K562 (cell line): ENCODE measurements at regions not wholly inside any gene's neighbourhood (a gene's known extent, or its start where the extent isn't known, plus 50 kb on each side); places are given as distances from the start of the nearest gene placed in this dataset.
A peak's percentile ranks its signal among the peaks of the same experiment; 100 is the strongest.

ENCODE experiments used
- ATAC-seq: fragments of 200-7000 bp; cut with Tn5 transposase; 3 replicates; pipeline ENCODE4 v1.9.1; 2020; ENCODE audit warnings: moderate library complexity
- BruUV-seq: library from RNA; stranded (reverse); fragments of 400-500 nt; replicated peaks from 2 replicates; lab custom pipeline; 2021; lab: Mats Ljungman, UMichigan
- CTCF ChIA-PET: fragments of 300-600 bp; formaldehyde crosslinking; extraction: SDS; loops from one replicate; lab custom pipeline; 2021; ENCODE audit warnings: low intra/inter-chr PET ratio; lab: Yijun Ruan, JAX
- POLR2A ChIA-PET: fragments of 300-600, 350-650 bp; sonication (Branson Sonifier 250); formaldehyde crosslinking; extraction: SDS; loops from one replicate; lab custom pipeline; 2021; ENCODE audit warnings: antibody characterized with exemption, inconsistent platforms; lab: Yijun Ruan, JAX
- DNase-seq, 4 experiments: peaks; one replicate each; pipeline versions ENCODE4 v3.0.0 to v3.0.0-alpha.2; 2011 to 2018; ENCODE audit warnings: low spot score in 3 of 4, mixed read lengths in 3 of 4; ENCODE audit errors: extremely low read depth in 1 of 4
- FAIRE-seq: peaks from 2 replicates; lab custom pipeline; 2011; peaks lifted over from hg19 to GRCh38; lab: Jason Lieb, UNC
- H2AFZ ChIP-seq: 2 replicates; pipeline ENCODE4 v1.6.0; 2011; ENCODE audit warnings: low read depth, low read length, control low read depth, inconsistent platforms
- H3K27ac ChIP-seq: fragments of 200-600 bp; 3 replicates; pipeline ENCODE4 v1.8.0; 2011; ENCODE audit warnings: low read depth, mild to moderate bottlenecking, control low read depth, inconsistent platforms, low read length, moderate library complexity, mixed read lengths; ENCODE audit errors: extremely low read depth
- H3K27me3 ChIP-seq, 2 experiments: fragments of 300-600 bp in 1 of 2; 2 replicates in 1 of 2; 3 replicates in 1 of 2; pipeline versions ENCODE4 v1.6.0 to v1.8.0; 2011; ENCODE audit warnings: inconsistent platforms in 2 of 2, low read length in 2 of 2, mild to moderate bottlenecking in 1 of 2, mixed read lengths in 1 of 2, moderate library complexity in 1 of 2; ENCODE audit not compliant: control insufficient read depth in 2 of 2, insufficient read depth in 2 of 2
- H3K36me3 ChIP-seq: fragments of 300-600 bp; 3 replicates; pipeline ENCODE4 v1.8.0; 2011; ENCODE audit warnings: mild to moderate bottlenecking, low read length, inconsistent platforms; ENCODE audit not compliant: control insufficient read depth, insufficient read depth
- H3K4me1 ChIP-seq, 2 experiments: fragments of 200-600 bp in 1 of 2; replicated peaks in 1 of 2; 2 replicates in 1 of 2; 3 replicates in 1 of 2; pipeline versions ENCODE4 v1.5.1 to v1.8.0; 2011; ENCODE audit warnings: inconsistent platforms in 2 of 2, low read length in 2 of 2, mild to moderate bottlenecking in 1 of 2, mixed read lengths in 1 of 2, moderate library complexity in 1 of 2; ENCODE audit not compliant: control insufficient read depth in 2 of 2, insufficient read depth in 2 of 2
- H3K4me2 ChIP-seq: 2 replicates; pipeline ENCODE4 v1.6.1; 2011; ENCODE audit warnings: low read length, control low read depth, inconsistent platforms, mixed read lengths; ENCODE audit not compliant: insufficient read depth
- H3K4me3 ChIP-seq: fragments of 200-600 bp; sonication (generic), shearing (Covaris generic); 2 replicates; pipeline ENCODE4 v1.5.1; 2016; ENCODE audit warnings: control low read depth, inconsistent platforms
- H3K79me2 ChIP-seq: fragments of 200-600 bp; 3 replicates; pipeline ENCODE4 v1.8.0; 2011; ENCODE audit warnings: low read length, inconsistent platforms; ENCODE audit not compliant: control insufficient read depth, insufficient read depth
- H3K9ac ChIP-seq, 2 experiments: 2 replicates each; pipeline versions ENCODE4 v1.6.0 to v1.6.1; 2011; ENCODE audit warnings: low read depth in 2 of 2, low read length in 2 of 2, control low read depth in 1 of 2, inconsistent platforms in 1 of 2, mild to moderate bottlenecking in 1 of 2, mixed read lengths in 1 of 2; ENCODE audit not compliant: insufficient read depth in 1 of 2
- H3K9me1 ChIP-seq: one replicate; pipeline ENCODE4 v1.6.0; 2011; ENCODE audit warnings: inconsistent platforms, mild to moderate bottlenecking, low read length, moderate library complexity; ENCODE audit not compliant: control insufficient read depth, insufficient read depth
- H3K9me3 ChIP-seq: replicated peaks from 2 replicates; pipeline ENCODE4 v1.5.1; 2011; ENCODE audit warnings: low read depth, low read length, inconsistent platforms; ENCODE audit not compliant: control insufficient read depth, insufficient read depth
- H4K20me1 ChIP-seq: replicated peaks from 2 replicates; pipeline ENCODE4 v1.6.1; 2011; ENCODE audit warnings: low read length, inconsistent platforms, mixed read lengths; ENCODE audit not compliant: control insufficient read depth, insufficient read depth
- BRCA1 ChIP-seq, 2 experiments: fragments of 450-650 bp in 1 of 2; sonication (generic) in 1 of 2; formaldehyde crosslinking in 1 of 2; IDR thresholded peaks; 2 replicates each; pipeline versions ENCODE4 v1.5.0 to v1.6.1; 2017 to 2020; ENCODE audit warnings: mild to moderate bottlenecking in 1 of 2, missing genetic modification reagents in 1 of 2
- CEBPB ChIP-seq: fragments of 450-650 bp; IDR thresholded peaks from 2 replicates; pipeline ENCODE4 v1.6.1; 2016; ENCODE audit warnings: missing genetic modification characterization, missing compliant biosample characterization
- CEBPG ChIP-seq, 3 experiments: fragments of 200-800 bp in 1 of 3; sonication (Bioruptor generic) in 1 of 3; sonication (generic) in 1 of 3; formaldehyde crosslinking in 1 of 3; IDR thresholded peaks in 2 of 3; conservative IDR thresholded peaks in 1 of 3; 2 replicates each; pipeline versions ENCODE4 v1.6.1 to v1.8.0; 2016 to 2022; ENCODE audit warnings: missing compliant biosample characterization in 2 of 3, missing genetic modification characterization in 2 of 3, mild to moderate bottlenecking in 1 of 3, missing genetic modification reagents in 1 of 3
- E2F5 ChIP-seq: sonication (generic); formaldehyde crosslinking; IDR thresholded peaks from 2 replicates; pipeline ENCODE4 v1.8.0; 2022; ENCODE audit warnings: mild to moderate bottlenecking, missing genetic modification reagents
- GABPB1 ChIP-seq: sonication (generic); formaldehyde crosslinking; IDR thresholded peaks from 2 replicates; pipeline ENCODE4 v1.8.0; 2022; ENCODE audit warnings: mild to moderate bottlenecking, missing genetic modification reagents
- HSF4 ChIP-seq: fragments of 250-450 bp; sonication (Bioruptor Pico); IDR thresholded peaks from 2 replicates; pipeline ENCODE4 v2.1.2; 2022; ENCODE audit warnings: mild to moderate bottlenecking, moderate library complexity, borderline replicate concordance
- KDM1A ChIP-seq, 2 experiments: fragments of 450-650 bp; IDR thresholded peaks; 2 replicates each; pipeline ENCODE4 v1.6.1; 2016; ENCODE audit warnings: mild to moderate bottlenecking in 2 of 2
- MCM2 ChIP-seq: fragments of 450-650 bp; IDR thresholded peaks from 2 replicates; pipeline ENCODE4 v1.6.1; 2017; ENCODE audit warnings: low read depth, mild to moderate bottlenecking
- MTA3 ChIP-seq: fragments of 450-650 bp; formaldehyde crosslinking; IDR thresholded peaks from 2 replicates; pipeline ENCODE4 v1.6.1; 2017; ENCODE audit warnings: mild to moderate bottlenecking, borderline replicate concordance
- RERE ChIP-seq: sonication (generic); formaldehyde crosslinking; IDR thresholded peaks from 2 replicates; pipeline ENCODE4 v1.8.0; 2023; ENCODE audit warnings: missing genetic modification reagents, mild to moderate bottlenecking, borderline replicate concordance
- ZBED1 ChIP-seq: IDR thresholded peaks from 2 replicates; pipeline ENCODE4 v1.6.1; 2014
- ZNF41 ChIP-seq: fragments of 250-450 bp; sonication (Bioruptor Pico); conservative IDR thresholded peaks from 2 replicates; pipeline ENCODE4 v1.4.0; 2020; ENCODE audit warnings: mild to moderate bottlenecking
- ZNF75A ChIP-seq: fragments of 450-650 bp; formaldehyde crosslinking; IDR thresholded peaks from 2 replicates; pipeline ENCODE4 v1.4.0; 2020; ENCODE audit warnings: mild to moderate bottlenecking
- ZNF778 ChIP-seq: fragments of 450-650 bp; formaldehyde crosslinking; IDR thresholded peaks from 2 replicates; pipeline ENCODE4 v1.4.0; 2020; ENCODE audit warnings: mild to moderate bottlenecking, moderate library complexity
- WGBS: fragments of 100-300 bp; shearing (Covaris generic); methylation state at CpG from one replicate; pipeline ENCODE4 v1.1.6; 2016; ENCODE audit warnings: low coverage, mixed read lengths; ENCODE audit not compliant: insufficient coverage; ENCODE audit errors: missing lambda C conversion rate; 5-methylcytosine and 5-hydroxymethylcytosine counted together
- in situ Hi-C: fragments of 300-500 bp; cut with MboI; formaldehyde crosslinking; loops from 4 replicates; pipeline ENCODE4 v1.15.0; 2018; ENCODE audit warnings: inconsistent platforms, mixed read lengths
- intact Hi-C: fragments of 100-400 bp; cut with micrococcal nuclease; formaldehyde crosslinking; loops from 2 replicates; pipeline ENCODE4 v1.14.2; 2022

GRCh38 chr15:25960273-25960672 is 97.1 kb upstream of the ATP10A start:
- BruUV-seq, result no TSS peak
- POLR2A ChIA-PET, result no interaction called here
- 0% methylated on average over 5 of the region's 5 CpGs for WGBS

More at GRCh38 chr15:25960273-25960672, 97.1 kb upstream of the ATP10A start:
- DNase-seq (no peak), FAIRE-seq (no peak)
- no peaks in the 10 kb centered on the region for H3K9me1 ChIP-seq
- H3K79me2 ChIP-seq, result no peaks in the 10 kb centered on the region
- no peak overlapping the region for H2AFZ ChIP-seq
- H3K27me3 ChIP-seq, result no peaks in the 10 kb centered on the region
- no peak overlapping the region for H3K4me3 ChIP-seq
- H3K27ac ChIP-seq, result no peak overlapping the region
- no peaks in the 10 kb centered on the region for H3K9me3 ChIP-seq
- CTCF ChIA-PET, result no interaction called here
- intact Hi-C loops, result no loop called here
- H3K9ac ChIP-seq, result no peak overlapping the region
- TF ChIP-seq ZNF778 (CRISPR knock-in tag), result no peak
- 0 out of 2 replicates have a peak, but pooled peaks have one; percentile 11 for TF ChIP-seq CEBPB (tag)
- TF ChIP-seq MCM2, result no peak
- TF ChIP-seq RERE (CRISPR knock-in tag), result no peak
- no peak for TF ChIP-seq MTA3
- TF ChIP-seq ZBED1, result no peak
- TF ChIP-seq HSF4 (CRISPR knock-in tag), result no peak
- no peak for TF ChIP-seq CEBPG (CRISPR knock-in tag; IDR thresholded peaks at IDR 0.05)
- peak in 1 of 2 experiments; percentile 49; a peak in 2 of 4 replicates for TF ChIP-seq CEBPG (tag; conservative IDR thresholded peaks at IDR 0.05 in 1 of 2, IDR thresholded peaks at IDR 0.05 in 1 of 2)
- no peak for TF ChIP-seq BRCA1 (IDR thresholded peaks at IDR 0.05)
- no peak for TF ChIP-seq BRCA1 (CRISPR knock-in tag; IDR thresholded peaks at IDR 0.05)
- no peak for TF ChIP-seq E2F5 (CRISPR knock-in tag)
- TF ChIP-seq GABPB1, result no peak
- TF ChIP-seq ZNF41 (CRISPR knock-in tag), result no peak
- TF ChIP-seq ZNF75A (CRISPR knock-in tag), result no peak
- no peak for TF ChIP-seq KDM1A (IDR thresholded peaks at IDR 0.05)
- TF ChIP-seq, all 486 proteins: peak for 2
- no peak overlapping the region for H3K4me2 ChIP-seq
- in situ Hi-C loops, result no loop called here
- no peaks in the 10 kb centered on the region for H3K36me3 ChIP-seq
- ATAC-seq, result no peak
- H4K20me1 ChIP-seq, result no peaks in the 10 kb centered on the region
- H3K4me1 ChIP-seq, result no peaks in the 10 kb centered on the region
